ENCODE measurements at regions not wholly inside any gene's neighbourhood (a gene's known extent, or its start where the extent isn't known, plus 50 kb on each side); places are given as distances from the start of the nearest gene placed in this dataset.

- DNase-seq, result no peak
These were observed 268.3 kb downstream of the GADD45G start for GRCh38 chr9:89872913-89873707.

GRCh38 chr9:89873801-89874200 lies 269.0 kb downstream of the GADD45G start:
- no peak overlapping the region for H2BK12ac ChIP-seq (ENCODE audit: low read length in 2 of 2)
- H3K9me3 ChIP-seq (ENCODE audit: control insufficient read depth, low read length), result no peaks in the 10 kb centered on the region
- no peak for DNase-seq
- no peak overlapping the region for H2BK120ac ChIP-seq (ENCODE audit: low read depth, low read length)
- no peak overlapping the region for H3K23ac ChIP-seq (ENCODE audit: low read length in 2 of 2)
- H3K36me3 ChIP-seq (ENCODE audit: control insufficient read depth in 1 of 2, insufficient read depth in 2 of 2, low read depth in 1 of 2, low read length in 2 of 2), result no peaks in the 10 kb centered on the region
- no peak overlapping the region for H3K9ac ChIP-seq (ENCODE audit: low read length)
- peaks cover 0 to 5% of the 10 kb centered on the region in 2 experiments for H3K27me3 ChIP-seq (ENCODE audit: control insufficient read depth in 1 of 2, insufficient read depth in 1 of 2, low read length in 2 of 2)
- no peak overlapping the region for H3K27ac ChIP-seq (ENCODE audit: low read length, poor library complexity, severe bottlenecking)
- no peak overlapping the region for H2AFZ ChIP-seq (ENCODE audit: low read depth, low read length)
- no peak overlapping the region for H3K4ac ChIP-seq (ENCODE audit: low read depth in 1 of 2, low read length in 2 of 2)
- no peak overlapping the region for H2BK5ac ChIP-seq (ENCODE audit: low read depth, low read length, poor library complexity, severe bottlenecking)
- no peak overlapping the region for H2BK15ac ChIP-seq (ENCODE audit: low read depth, poor library complexity, severe bottlenecking)
- no peak overlapping the region for H2AK5ac ChIP-seq (ENCODE audit: low read length, severe bottlenecking)
- H3K79me1 ChIP-seq (replicated peaks; ENCODE audit: low read length, poor library complexity, severe bottlenecking), result no peaks in the 10 kb centered on the region
- no peak overlapping the region for H3K18ac ChIP-seq (ENCODE audit: low read depth in 1 of 2, low read length in 2 of 2)
- H3K14ac ChIP-seq (ENCODE audit: low read length in 2 of 2), result no peak overlapping the region
- no peak overlapping the region for H3K4me3 ChIP-seq (ENCODE audit: insufficient read depth in 1 of 2, low read depth in 1 of 2, low read length in 2 of 2)
- peaks cover 15% of the 10 kb centered on the region for H3K4me1 ChIP-seq (ENCODE audit: control insufficient read depth, insufficient read depth, low read depth, low read length)
- H4K91ac ChIP-seq (ENCODE audit: low read length), result no peak overlapping the region
- WGBS, result 89% methylated on average over 8 of the region's 8 CpGs
- no peak overlapping the region for H3K4me2 ChIP-seq (ENCODE audit: low read length, poor library complexity, severe bottlenecking)
- no peak overlapping the region for H4K8ac ChIP-seq (ENCODE audit: low read length)

More at GRCh38 chr9:89872913-89873707, 268.3 kb downstream of the GADD45G start:
- Histone ChIP-seq H3K9me3 (ENCODE audit: control insufficient read depth, low read length) (no peaks in the 10 kb centered on the region), H3K9ac (ENCODE audit: low read length) (no peak overlapping the region), H4K91ac (ENCODE audit: low read length) (peak overlapping the region; percentile 43), H3K36me3 (ENCODE audit: control insufficient read depth in 1 of 2, insufficient read depth in 2 of 2, low read depth in 1 of 2, low read length in 2 of 2) (no peaks in the 10 kb centered on the region), H3K23ac (ENCODE audit: low read length in 2 of 2) (no peak overlapping the region), H3K4me2 (ENCODE audit: low read length, poor library complexity, severe bottlenecking) (no peak overlapping the region), H2AK5ac (ENCODE audit: low read length, severe bottlenecking) (no peak overlapping the region), H3K14ac (ENCODE audit: low read length in 2 of 2) (no peak overlapping the region), H3K79me1 (replicated peaks; ENCODE audit: low read length, poor library complexity, severe bottlenecking) (no peaks in the 10 kb centered on the region), H2BK120ac (ENCODE audit: low read depth, low read length) (no peak overlapping the region), H3K27ac (ENCODE audit: low read length, poor library complexity, severe bottlenecking) (no peak overlapping the region), H4K8ac (ENCODE audit: low read length) (no peak overlapping the region), H3K18ac (ENCODE audit: low read depth in 1 of 2, low read length in 2 of 2) (peak overlapping the region; percentile 3 to 23), H3K4ac (ENCODE audit: low read depth in 1 of 2, low read length in 2 of 2) (peak overlapping the region in 1 of 2 experiments; percentile 9), H3K4me3 (ENCODE audit: insufficient read depth in 1 of 2, low read depth in 1 of 2, low read length in 2 of 2) (no peak overlapping the region), H3K4me1 (ENCODE audit: control insufficient read depth, insufficient read depth, low read depth, low read length) (peaks cover 13% of the 10 kb centered on the region), H2BK15ac (ENCODE audit: low read depth, poor library complexity, severe bottlenecking) (no peak overlapping the region), H2BK12ac (ENCODE audit: low read length in 2 of 2) (no peak overlapping the region), H3K27me3 (ENCODE audit: control insufficient read depth in 1 of 2, insufficient read depth in 1 of 2, low read length in 2 of 2) (peaks cover 0 to 5% of the 10 kb centered on the region in 2 experiments), H2BK5ac (ENCODE audit: low read depth, low read length, poor library complexity, severe bottlenecking) (no peak overlapping the region), H2AFZ (ENCODE audit: low read depth, low read length) (no peak overlapping the region)
- WGBS, result 96% methylated on average over 10 of the region's 11 CpGs

- peaks cover 16% of the 10 kb centered on the region for H3K4me1 ChIP-seq (ENCODE audit: control insufficient read depth, insufficient read depth, low read depth, low read length)
- H2BK5ac ChIP-seq (ENCODE audit: low read depth, low read length, poor library complexity, severe bottlenecking), result no peak overlapping the region
- WGBS, result 69% methylated on average over 17 of the region's 18 CpGs
These were observed 269.8 kb downstream of the GADD45G start for GRCh38 chr9:89874351-89875321.

More at GRCh38 chr9:89874351-89875321, 269.8 kb downstream of the GADD45G start:
- Histone ChIP-seq H2BK15ac (ENCODE audit: low read depth, poor library complexity, severe bottlenecking) (no peak overlapping the region), H3K14ac (ENCODE audit: low read length in 2 of 2) (peak overlapping the region in 1 of 2 experiments; percentile 76), H3K27ac (ENCODE audit: low read length, poor library complexity, severe bottlenecking) (no peak overlapping the region), H3K79me1 (replicated peaks; ENCODE audit: low read length, poor library complexity, severe bottlenecking) (no peaks in the 10 kb centered on the region), H2BK120ac (ENCODE audit: low read depth, low read length) (no peak overlapping the region), H3K4ac (ENCODE audit: low read depth in 1 of 2, low read length in 2 of 2) (peak overlapping the region; percentile 3 to 57), H4K91ac (ENCODE audit: low read length) (peak overlapping the region; percentile 35), H3K4me3 (ENCODE audit: insufficient read depth in 1 of 2, low read depth in 1 of 2, low read length in 2 of 2) (no peak overlapping the region), H2AFZ (ENCODE audit: low read depth, low read length) (no peak overlapping the region), H3K4me2 (ENCODE audit: low read length, poor library complexity, severe bottlenecking) (no peak overlapping the region), H3K9ac (ENCODE audit: low read length) (no peak overlapping the region), H3K9me3 (ENCODE audit: control insufficient read depth, low read length) (no peaks in the 10 kb centered on the region), H4K8ac (ENCODE audit: low read length) (no peak overlapping the region), H2BK12ac (ENCODE audit: low read length in 2 of 2) (peak overlapping the region in 1 of 2 experiments; percentile 75), H3K23ac (ENCODE audit: low read length in 2 of 2) (no peak overlapping the region), H3K36me3 (ENCODE audit: control insufficient read depth in 1 of 2, insufficient read depth in 2 of 2, low read depth in 1 of 2, low read length in 2 of 2) (no peaks in the 10 kb centered on the region), H3K18ac (ENCODE audit: low read depth in 1 of 2, low read length in 2 of 2) (peak overlapping the region; percentile 60 to 72), H2AK5ac (ENCODE audit: low read length, severe bottlenecking) (no peak overlapping the region), H3K27me3 (ENCODE audit: control insufficient read depth in 1 of 2, insufficient read depth in 1 of 2, low read length in 2 of 2) (peaks cover 0 to 5% of the 10 kb centered on the region in 2 experiments)
- peak; percentile 50 for DNase-seq
